ENCODE measurements at regions not wholly inside any gene's neighbourhood (a gene's known extent, or its start where the extent isn't known, plus 50 kb on each side); places are given as distances from the start of the nearest gene placed in this dataset.

- H3K4me3 ChIP-seq (ENCODE audit: low read length) = no peak overlapping the region
- no peak for TF ChIP-seq CTCF (conservative IDR thresholded peaks at IDR 0.05; ENCODE audit: low read depth, low read length)
- DNase-seq (ENCODE audit: low read depth) = no peak
Observed at GRCh38 chr13:29684441-29684840, 89.0 kb upstream of the SLC7A1 start.

GRCh38 chr13:29683041-29683440, 87.6 kb upstream of the SLC7A1 start:
- TF ChIP-seq CTCF (conservative IDR thresholded peaks at IDR 0.05; ENCODE audit: low read depth, low read length) = no peak
- DNase-seq (ENCODE audit: low read depth) = no peak

GRCh38 chr13:29681864-29682263, 86.4 kb upstream of the SLC7A1 start:
- no peak for DNase-seq (ENCODE audit: low read depth)
- no peak for TF ChIP-seq CTCF (conservative IDR thresholded peaks at IDR 0.05; ENCODE audit: low read depth, low read length)
- no peak overlapping the region for H3K4me3 ChIP-seq (ENCODE audit: low read length)

More at GRCh38 chr13:29683041-29683440, 87.6 kb upstream of the SLC7A1 start:
- no peak overlapping the region for H3K4me3 ChIP-seq (ENCODE audit: low read length)

GRCh38 chr13:29679396-29680053, 84.0 kb upstream of the SLC7A1 start:
- no peak for DNase-seq (ENCODE audit: low read depth)
- no peak for TF ChIP-seq CTCF (conservative IDR thresholded peaks at IDR 0.05; ENCODE audit: low read depth, low read length)
- H3K4me3 ChIP-seq (ENCODE audit: low read length) = no peak overlapping the region

GRCh38 chr13:29677627-29678026, 82.1 kb upstream of the SLC7A1 start:
- no peak overlapping the region for H3K4me3 ChIP-seq (ENCODE audit: low read length)
- TF ChIP-seq CTCF (conservative IDR thresholded peaks at IDR 0.05; ENCODE audit: low read depth, low read length) = no peak
- no peak for DNase-seq (ENCODE audit: low read depth)

- no peak for TF ChIP-seq CTCF (conservative IDR thresholded peaks at IDR 0.05; ENCODE audit: low read depth, low read length)
- DNase-seq (ENCODE audit: low read depth) = no peak
Observed at GRCh38 chr13:29676941-29677452, 81.5 kb upstream of the SLC7A1 start.

GRCh38 chr13:29676535-29676934, 81.0 kb upstream of the SLC7A1 start:
- H3K4me3 ChIP-seq (ENCODE audit: low read length) = no peak overlapping the region
- no peak for DNase-seq (ENCODE audit: low read depth)
- no peak for TF ChIP-seq CTCF (conservative IDR thresholded peaks at IDR 0.05; ENCODE audit: low read depth, low read length)

More at GRCh38 chr13:29676941-29677452, 81.5 kb upstream of the SLC7A1 start:
- H3K4me3 ChIP-seq (ENCODE audit: low read length) = no peak overlapping the region
